Liver (tissue), 3 donors: ENCODE measurements at regions not wholly inside any gene's neighbourhood (a gene's known extent, or its start where the extent isn't known, plus 50 kb on each side); places are given as distances from the start of the nearest gene placed in this dataset.

Source experiments
- EGR1 ChIP-seq, 2 donors: IDR thresholded peaks; 2 replicates each; pipeline ENCODE4 v1.6.1; 2016 to 2018; ENCODE audit warnings: antibody characterized with exemption in 2 of 2, low read depth in 2 of 2
- FOXA1 ChIP-seq: IDR thresholded peaks from 2 replicates; pipeline ENCODE4 v1.6.1; 2016; ENCODE audit warnings: antibody characterized with exemption
- GABPA ChIP-seq, 2 donors: IDR thresholded peaks in 1 of 2; conservative IDR thresholded peaks in 1 of 2; 2 replicates each; pipeline ENCODE4 v1.6.1; 2016; ENCODE audit warnings: antibody characterized with exemption in 2 of 2, mild to moderate bottlenecking in 1 of 2, moderate library complexity in 1 of 2
- JUND ChIP-seq, 2 donors: IDR thresholded peaks; 2 replicates each; pipeline ENCODE4 v1.6.1; 2016; ENCODE audit warnings: antibody characterized with exemption in 2 of 2
- NR2F2 ChIP-seq: IDR thresholded peaks from 2 replicates; pipeline ENCODE4 v1.6.1; 2016; ENCODE audit warnings: antibody characterized with exemption
- RAD21 ChIP-seq, 2 donors: IDR thresholded peaks; 2 replicates each; pipeline ENCODE4 v1.6.1; 2016; ENCODE audit warnings: antibody characterized with exemption in 2 of 2, mild to moderate bottlenecking in 2 of 2
- TAF1 ChIP-seq: conservative IDR thresholded peaks from 2 replicates; pipeline ENCODE4 v1.6.1; 2016; ENCODE audit warnings: antibody characterized with exemption, mild to moderate bottlenecking
- YY1 ChIP-seq: IDR thresholded peaks from 2 replicates; pipeline ENCODE4 v1.6.1; 2016; ENCODE audit warnings: antibody characterized with exemption, mild to moderate bottlenecking
- TF ChIP-seq, protein P1 (sequence below): fragments of 150-350 bp; IDR thresholded peaks from 2 replicates; pipeline ENCODE4 v1.5.1; 2017; ENCODE audit warnings: improper control_type of control experiment, low read depth, low read length; ENCODE audit not compliant: missing input control
- TF ChIP-seq, protein P2 (sequence below): IDR thresholded peaks from 2 replicates; pipeline ENCODE4 v1.6.1; 2016; ENCODE audit warnings: antibody characterized with exemption
- TF ChIP-seq, protein P3 (sequence below): IDR thresholded peaks from 2 replicates; pipeline ENCODE4 v1.6.1; 2016; ENCODE audit warnings: antibody characterized with exemption, mild to moderate bottlenecking
- TF ChIP-seq, protein P4 (sequence below): IDR thresholded peaks from 2 replicates; pipeline ENCODE4 v1.6.1; 2016; ENCODE audit warnings: antibody characterized with exemption
- TF ChIP-seq, protein P5 (sequence below): IDR thresholded peaks from 2 replicates; pipeline ENCODE4 v1.6.1; 2016; ENCODE audit warnings: antibody characterized with exemption
- donor health status: healthy.
- donor health status: healthy.

DNA sequence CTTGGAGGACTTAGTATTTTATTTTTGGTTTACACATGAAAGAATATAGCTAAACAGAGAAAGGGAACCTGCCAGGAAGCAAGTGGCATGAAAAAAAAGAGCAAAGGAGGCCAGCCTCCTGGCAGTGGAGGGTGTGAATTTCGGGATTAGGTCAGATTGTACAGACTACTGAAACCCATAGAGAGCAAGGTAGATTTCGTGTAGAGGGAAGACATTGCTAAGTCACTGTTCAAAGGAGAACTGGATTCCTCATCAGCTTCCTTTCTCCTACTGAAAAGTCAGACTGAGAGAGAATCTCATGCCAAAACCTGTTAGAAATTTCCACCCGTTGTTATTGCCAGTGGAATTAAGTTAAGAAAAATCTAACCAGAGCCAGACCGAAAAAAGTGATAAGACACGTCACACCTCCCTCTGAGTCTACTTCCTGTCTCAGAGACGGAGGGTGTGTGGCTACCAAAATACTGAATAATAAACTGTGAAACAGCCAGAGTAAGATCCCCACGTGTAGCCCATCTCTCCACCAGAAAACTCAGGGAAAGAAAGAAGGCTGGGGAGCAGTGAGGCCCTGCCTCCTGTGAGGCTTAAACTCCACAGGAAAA is 118.8 kb downstream of the SKIDA1 start:
- TF ChIP-seq, protein P1, sequence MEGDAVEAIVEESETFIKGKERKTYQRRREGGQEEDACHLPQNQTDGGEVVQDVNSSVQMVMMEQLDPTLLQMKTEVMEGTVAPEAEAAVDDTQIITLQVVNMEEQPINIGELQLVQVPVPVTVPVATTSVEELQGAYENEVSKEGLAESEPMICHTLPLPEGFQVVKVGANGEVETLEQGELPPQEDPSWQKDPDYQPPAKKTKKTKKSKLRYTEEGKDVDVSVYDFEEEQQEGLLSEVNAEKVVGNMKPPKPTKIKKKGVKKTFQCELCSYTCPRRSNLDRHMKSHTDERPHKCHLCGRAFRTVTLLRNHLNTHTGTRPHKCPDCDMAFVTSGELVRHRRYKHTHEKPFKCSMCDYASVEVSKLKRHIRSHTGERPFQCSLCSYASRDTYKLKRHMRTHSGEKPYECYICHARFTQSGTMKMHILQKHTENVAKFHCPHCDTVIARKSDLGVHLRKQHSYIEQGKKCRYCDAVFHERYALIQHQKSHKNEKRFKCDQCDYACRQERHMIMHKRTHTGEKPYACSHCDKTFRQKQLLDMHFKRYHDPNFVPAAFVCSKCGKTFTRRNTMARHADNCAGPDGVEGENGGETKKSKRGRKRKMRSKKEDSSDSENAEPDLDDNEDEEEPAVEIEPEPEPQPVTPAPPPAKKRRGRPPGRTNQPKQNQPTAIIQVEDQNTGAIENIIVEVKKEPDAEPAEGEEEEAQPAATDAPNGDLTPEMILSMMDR: no peak
- TF ChIP-seq, protein P2, sequence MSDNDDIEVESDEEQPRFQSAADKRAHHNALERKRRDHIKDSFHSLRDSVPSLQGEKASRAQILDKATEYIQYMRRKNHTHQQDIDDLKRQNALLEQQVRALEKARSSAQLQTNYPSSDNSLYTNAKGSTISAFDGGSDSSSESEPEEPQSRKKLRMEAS: no peak
- TF ChIP-seq YY1 (no peak), JUND (IDR thresholded peaks at IDR 0.05) (no peak), TAF1 (no peak), NR2F2 (no peak), RAD21 (IDR thresholded peaks at IDR 0.05) (no peak), GABPA (IDR thresholded peaks at IDR 0.05 in 1 of 2, conservative IDR thresholded peaks at IDR 0.05 in 1 of 2) (no peak), EGR1 (IDR thresholded peaks at IDR 0.05; ENCODE audit: low read depth in 2 of 2) (no peak), FOXA1 (no peak)
- TF ChIP-seq, protein P3, sequence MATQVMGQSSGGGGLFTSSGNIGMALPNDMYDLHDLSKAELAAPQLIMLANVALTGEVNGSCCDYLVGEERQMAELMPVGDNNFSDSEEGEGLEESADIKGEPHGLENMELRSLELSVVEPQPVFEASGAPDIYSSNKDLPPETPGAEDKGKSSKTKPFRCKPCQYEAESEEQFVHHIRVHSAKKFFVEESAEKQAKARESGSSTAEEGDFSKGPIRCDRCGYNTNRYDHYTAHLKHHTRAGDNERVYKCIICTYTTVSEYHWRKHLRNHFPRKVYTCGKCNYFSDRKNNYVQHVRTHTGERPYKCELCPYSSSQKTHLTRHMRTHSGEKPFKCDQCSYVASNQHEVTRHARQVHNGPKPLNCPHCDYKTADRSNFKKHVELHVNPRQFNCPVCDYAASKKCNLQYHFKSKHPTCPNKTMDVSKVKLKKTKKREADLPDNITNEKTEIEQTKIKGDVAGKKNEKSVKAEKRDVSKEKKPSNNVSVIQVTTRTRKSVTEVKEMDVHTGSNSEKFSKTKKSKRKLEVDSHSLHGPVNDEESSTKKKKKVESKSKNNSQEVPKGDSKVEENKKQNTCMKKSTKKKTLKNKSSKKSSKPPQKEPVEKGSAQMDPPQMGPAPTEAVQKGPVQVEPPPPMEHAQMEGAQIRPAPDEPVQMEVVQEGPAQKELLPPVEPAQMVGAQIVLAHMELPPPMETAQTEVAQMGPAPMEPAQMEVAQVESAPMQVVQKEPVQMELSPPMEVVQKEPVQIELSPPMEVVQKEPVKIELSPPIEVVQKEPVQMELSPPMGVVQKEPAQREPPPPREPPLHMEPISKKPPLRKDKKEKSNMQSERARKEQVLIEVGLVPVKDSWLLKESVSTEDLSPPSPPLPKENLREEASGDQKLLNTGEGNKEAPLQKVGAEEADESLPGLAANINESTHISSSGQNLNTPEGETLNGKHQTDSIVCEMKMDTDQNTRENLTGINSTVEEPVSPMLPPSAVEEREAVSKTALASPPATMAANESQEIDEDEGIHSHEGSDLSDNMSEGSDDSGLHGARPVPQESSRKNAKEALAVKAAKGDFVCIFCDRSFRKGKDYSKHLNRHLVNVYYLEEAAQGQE: no peak
- TF ChIP-seq, protein P4, sequence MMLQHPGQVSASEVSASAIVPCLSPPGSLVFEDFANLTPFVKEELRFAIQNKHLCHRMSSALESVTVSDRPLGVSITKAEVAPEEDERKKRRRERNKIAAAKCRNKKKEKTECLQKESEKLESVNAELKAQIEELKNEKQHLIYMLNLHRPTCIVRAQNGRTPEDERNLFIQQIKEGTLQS: no peak
- TF ChIP-seq, protein P5, sequence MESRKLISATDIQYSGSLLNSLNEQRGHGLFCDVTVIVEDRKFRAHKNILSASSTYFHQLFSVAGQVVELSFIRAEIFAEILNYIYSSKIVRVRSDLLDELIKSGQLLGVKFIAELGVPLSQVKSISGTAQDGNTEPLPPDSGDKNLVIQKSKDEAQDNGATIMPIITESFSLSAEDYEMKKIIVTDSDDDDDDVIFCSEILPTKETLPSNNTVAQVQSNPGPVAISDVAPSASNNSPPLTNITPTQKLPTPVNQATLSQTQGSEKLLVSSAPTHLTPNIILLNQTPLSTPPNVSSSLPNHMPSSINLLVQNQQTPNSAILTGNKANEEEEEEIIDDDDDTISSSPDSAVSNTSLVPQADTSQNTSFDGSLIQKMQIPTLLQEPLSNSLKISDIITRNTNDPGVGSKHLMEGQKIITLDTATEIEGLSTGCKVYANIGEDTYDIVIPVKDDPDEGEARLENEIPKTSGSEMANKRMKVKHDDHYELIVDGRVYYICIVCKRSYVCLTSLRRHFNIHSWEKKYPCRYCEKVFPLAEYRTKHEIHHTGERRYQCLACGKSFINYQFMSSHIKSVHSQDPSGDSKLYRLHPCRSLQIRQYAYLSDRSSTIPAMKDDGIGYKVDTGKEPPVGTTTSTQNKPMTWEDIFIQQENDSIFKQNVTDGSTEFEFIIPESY: no peak
